G401 (cell line): ENCODE measurements at regions not wholly inside any gene's neighbourhood (a gene's known extent, or its start where the extent isn't known, plus 50 kb on each side); places are given as distances from the start of the nearest gene placed in this dataset.
A peak's percentile ranks its signal among the peaks of the same experiment; 100 is the strongest.

Source experiments
- DNase-seq: peaks from one replicate; pipeline ENCODE4 v3.0.0-alpha.2; 2015; ENCODE audit warnings: low spot score
- in situ Hi-C: cut with HindIII; loops from 2 replicates; pipeline ENCODE4 v1.10.0; 2016; ENCODE audit warnings: low sequenced_read_pairs, mixed read lengths

DNA sequence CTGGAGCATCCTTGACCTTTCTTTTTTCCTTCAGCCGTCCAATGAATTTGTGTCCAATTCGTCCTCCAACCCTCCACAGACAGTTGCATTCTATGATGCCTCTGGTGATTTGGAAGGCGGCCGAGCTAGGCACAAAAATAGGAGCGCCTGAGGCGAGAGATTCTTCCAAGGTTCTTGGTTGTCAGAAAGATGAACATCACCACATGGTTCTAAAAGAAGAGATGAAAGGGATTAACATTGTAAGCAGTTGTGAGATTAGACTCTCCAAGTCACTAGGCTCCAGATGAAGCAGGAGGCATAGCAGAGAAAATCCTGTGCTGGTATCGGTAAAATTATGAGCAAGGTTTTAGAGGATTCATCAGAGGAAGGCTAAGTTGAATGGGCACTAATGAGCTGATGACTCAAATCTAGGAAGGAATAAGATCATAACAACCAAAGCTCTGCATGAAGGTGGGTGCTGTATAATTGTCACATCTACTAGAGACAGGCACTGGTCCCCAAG is 75.4 kb upstream of the MAP4K3 start:
- peak; percentile 62 for DNase-seq
- in situ Hi-C loops = no loop called here

DNA sequence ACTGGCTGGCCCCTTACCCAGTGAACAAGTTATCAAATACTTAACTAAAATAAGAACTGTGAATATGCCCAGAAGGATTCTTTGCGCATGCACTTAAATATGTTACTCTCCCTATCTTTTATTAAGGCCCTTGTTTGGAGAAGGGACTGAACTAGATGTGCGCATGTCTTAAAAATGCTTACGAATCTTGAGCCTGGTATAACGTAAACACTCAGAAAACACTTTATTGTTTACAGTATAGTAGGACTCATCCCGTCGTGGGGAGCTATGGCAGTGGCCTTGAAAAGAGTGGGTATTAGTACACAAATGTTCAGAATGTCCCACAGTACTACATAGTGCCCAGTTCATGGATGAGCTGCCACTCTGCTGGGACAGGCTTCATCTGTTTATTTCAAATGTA is 75.9 kb upstream of the MAP4K3 start:
- in situ Hi-C loops = no loop called here
- DNase-seq = no peak

DNA sequence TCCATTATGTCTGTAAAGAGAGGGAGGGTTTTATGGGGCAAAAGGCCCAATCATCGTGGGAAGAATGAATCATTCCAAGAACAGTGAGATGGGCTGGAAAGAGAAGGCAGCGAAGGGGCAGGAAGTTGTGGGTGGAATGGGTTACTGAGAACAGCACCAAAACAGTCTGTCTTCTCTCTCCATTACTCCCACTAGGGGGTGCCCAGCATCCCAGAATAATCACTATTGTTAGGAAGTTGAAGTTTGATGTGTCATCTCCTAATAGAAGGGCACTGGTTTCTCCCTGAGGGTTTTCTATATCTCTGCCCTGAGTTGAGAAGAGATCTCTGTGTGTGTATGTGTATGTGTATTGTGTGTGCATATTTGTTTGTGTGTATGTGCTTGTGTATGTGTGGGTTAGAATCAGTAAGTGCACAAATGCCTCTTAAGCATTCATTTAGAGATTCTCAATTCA is 76.6 kb upstream of the MAP4K3 start:
- in situ Hi-C loops = no loop called here
- peak; percentile 67 for DNase-seq

DNA sequence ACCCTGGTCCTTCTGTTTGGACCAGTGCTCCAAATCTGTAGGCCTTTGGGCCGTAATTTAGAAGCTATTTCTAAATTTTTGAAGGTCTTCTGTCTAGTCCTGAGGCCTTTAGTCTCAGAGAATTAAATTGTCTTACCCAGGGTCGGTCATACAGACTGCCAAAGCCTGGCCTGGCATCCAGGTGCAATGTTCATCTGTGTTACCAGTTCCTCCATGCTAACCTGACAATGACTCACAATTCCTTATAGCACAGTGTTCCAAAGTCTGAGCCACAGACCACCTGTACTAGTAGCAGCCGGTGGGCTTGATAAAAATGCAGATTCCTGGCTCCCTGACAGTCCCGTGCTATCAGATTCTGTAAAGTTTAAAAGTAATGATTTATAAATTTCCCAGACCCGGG is 77.7 kb upstream of the MAP4K3 start:
- DNase-seq = no peak
- in situ Hi-C loops = no loop called here

DNA sequence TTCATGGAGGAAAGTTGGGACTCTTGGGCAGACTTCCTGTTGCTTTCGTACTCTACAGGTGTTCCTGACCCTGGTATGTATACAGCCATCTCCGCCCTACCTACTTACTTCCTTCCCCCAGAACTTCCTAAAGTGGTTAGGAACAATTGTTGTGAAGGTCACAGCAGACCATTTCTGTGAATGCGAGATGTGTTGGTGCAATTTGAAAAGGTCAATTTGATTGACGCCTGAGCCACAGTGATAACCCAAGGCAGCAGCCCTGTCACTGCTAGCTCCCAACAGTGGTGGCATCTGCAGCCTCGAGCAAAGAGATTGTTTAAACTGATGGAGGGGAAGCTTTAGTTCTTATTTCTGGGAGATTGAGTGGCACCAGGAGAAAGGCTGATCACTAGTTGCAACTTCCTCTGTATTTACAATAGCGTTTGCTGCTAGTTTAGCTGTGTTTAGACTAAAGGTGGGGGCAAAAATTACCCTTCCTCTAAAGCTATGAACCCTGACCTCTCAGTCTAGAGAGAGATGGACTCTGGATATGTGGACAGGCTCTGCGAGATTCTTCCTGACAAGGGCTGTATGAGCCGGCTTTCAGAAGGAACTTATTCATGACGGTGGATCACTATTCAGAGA is 78.3 kb upstream of the MAP4K3 start:
- in situ Hi-C loops = no loop called here
- no peak for DNase-seq

DNA sequence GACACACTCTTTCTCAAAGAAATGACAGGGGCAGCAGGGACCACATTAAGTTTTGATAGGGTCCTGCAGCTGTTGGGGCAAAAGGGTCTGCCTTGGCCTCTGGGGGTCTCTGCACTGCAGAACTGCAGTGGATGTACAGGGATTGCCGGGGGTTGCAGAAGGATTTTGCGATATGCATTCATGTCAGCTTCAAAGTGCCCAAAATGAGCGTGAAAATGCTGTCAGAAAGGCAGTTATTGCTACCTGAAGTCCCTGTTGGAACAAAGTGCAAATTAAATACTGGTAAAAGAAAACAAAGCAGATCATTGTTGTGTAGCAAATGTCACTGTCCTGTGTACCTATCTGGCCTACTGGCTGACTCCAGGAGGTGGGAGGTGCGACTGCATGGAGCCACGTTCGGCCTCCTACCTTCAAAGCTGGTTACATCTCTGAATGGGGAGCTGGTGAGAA is 78.8 kb upstream of the MAP4K3 start:
- DNase-seq = no peak
- in situ Hi-C loops = no loop called here

DNA sequence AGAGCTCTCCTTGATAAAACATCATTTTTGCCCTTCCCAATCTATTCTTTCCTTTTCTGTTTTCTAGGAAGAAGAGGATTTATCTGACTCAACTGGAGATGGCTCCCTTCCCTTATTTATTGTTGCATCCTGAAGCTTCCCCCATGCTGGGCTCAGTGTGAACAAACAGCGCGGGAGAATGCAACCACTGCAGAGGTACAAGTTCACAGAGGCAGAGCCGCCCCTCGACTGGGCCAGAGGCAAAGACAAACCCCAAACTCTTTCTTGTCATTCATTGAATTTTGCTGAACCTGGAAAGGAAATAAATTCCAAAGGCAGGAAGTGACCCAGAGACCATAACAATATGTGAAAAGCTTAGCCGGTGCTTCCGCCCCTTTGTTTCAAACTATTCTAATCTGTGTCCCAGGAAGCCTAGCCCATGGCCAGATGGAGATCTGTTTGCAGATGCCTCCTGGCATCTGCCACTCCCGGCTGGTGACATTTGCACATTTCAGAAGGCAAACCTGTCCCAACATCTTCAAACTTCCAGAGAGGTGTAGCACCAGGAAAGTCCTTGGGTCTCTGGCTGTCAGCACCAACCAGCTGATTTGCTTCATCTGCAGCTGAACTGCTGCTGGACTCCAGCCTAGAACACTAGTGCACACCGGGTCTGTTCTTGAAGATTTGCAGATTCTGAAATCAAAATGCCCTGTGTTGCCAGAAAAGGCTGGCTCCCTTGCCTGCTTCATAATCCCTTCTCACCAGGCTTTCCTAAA is 79.4 kb upstream of the MAP4K3 start:
- peak; percentile 78 for DNase-seq
- in situ Hi-C loops = no loop called here

DNA sequence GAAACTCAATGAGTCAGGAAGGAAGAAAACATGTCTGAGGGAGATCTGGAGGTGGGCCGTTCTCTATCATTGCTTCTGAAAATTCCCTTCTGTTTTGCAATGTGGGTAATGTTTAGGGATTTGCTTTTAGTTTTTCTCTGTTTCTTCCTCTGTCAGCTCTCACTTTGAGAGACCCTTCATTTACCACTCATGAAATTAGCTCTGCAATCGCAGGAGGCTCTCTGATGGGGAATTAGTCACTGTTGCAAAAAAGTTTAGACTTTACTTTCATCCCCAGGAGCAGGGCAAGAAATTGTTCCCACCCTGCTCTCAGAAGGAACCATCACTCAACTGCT is 80.0 kb upstream of the MAP4K3 start:
- in situ Hi-C loops = no loop called here
- no peak for DNase-seq

DNA sequence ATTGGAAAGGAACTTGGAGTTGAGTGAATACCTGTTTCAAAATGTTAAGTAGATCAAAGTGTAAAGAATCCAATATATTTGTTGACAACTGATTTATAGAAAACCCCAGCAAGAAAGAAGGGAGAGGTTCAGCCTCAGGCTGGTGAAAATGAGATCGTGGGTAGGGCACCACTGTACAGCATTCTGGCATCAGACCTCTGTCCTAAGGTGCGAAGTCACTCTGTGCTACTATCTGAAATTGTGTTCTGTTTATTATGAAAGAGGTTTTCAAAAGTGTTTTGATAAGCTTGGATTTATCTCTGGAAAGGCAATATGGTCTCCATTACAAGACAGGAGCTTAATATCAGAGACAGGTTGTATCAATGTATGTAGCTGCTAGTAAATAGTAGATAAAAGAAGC is 80.5 kb upstream of the MAP4K3 start:
- in situ Hi-C loops = no loop called here
- DNase-seq = peak; percentile 11

DNA sequence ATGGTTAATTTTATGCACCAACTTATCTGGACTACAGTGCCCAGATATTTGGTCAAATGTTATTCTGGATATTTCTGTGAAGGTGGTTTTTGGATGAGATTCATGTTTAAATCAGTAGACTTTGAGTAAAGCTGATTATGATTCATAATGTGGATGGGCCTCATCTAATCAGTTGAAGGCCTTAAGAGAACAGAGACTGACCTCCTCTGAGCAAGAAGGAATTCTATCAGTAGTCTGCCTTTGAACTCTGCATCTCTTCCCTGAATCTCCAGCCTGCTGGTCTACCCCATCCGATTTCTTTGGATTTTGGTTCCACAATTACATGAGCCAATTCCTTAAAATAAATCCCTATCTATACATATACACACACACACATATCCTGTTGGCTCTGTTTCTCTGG is 82.8 kb upstream of the MAP4K3 start:
- no peak for DNase-seq
- in situ Hi-C loops = no loop called here

DNA sequence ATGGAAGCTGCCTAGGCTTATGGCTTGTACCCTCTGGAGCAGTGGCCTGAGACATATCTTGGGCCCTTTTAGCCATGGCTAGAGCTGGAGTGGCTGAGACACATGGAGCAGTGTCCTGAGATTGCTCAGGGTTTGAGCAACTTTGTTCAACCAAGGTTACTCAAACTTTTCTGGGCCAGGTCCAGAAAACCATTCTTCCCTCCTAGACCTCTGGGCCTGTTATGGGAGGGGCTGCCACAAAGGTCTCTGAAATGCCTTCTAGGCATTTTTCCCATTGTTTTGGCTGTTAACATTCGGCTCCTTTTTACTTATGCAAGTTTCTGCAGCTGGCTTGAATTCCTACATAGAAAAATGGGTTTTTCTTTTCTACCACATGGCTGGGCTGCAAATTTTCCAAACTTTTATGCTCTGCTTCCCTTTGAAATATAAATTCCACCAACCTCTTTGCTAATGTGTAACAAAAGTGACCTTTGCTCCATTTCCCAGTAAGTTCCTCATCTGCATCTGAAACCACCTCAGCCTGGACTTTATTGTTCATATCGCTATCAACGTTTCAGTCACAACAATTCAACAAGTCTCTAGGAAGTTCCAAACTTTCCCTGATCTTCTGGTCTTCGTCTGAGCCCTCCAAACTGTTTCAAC is 84.9 kb upstream of the MAP4K3 start:
- in situ Hi-C loops = no loop called here
- DNase-seq = no peak

DNA sequence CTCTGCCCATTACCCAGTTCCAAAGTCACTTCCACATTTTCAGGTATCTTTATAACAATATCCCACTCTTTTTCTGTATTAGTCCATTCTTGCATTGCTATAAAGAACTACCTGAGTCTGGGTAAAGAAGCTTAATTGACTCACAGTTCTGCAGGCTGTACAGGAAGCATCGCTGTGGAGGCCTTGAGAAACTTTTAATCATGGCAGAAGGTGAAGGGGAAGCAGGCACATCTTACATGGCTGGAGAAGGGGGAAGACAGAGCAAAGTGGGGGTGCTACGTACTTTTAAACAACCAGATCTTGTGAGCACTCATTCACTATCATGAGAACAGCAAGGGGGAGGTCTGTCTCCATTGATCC is 85.4 kb upstream of the MAP4K3 start:
- DNase-seq = no peak
- in situ Hi-C loops = no loop called here

DNA sequence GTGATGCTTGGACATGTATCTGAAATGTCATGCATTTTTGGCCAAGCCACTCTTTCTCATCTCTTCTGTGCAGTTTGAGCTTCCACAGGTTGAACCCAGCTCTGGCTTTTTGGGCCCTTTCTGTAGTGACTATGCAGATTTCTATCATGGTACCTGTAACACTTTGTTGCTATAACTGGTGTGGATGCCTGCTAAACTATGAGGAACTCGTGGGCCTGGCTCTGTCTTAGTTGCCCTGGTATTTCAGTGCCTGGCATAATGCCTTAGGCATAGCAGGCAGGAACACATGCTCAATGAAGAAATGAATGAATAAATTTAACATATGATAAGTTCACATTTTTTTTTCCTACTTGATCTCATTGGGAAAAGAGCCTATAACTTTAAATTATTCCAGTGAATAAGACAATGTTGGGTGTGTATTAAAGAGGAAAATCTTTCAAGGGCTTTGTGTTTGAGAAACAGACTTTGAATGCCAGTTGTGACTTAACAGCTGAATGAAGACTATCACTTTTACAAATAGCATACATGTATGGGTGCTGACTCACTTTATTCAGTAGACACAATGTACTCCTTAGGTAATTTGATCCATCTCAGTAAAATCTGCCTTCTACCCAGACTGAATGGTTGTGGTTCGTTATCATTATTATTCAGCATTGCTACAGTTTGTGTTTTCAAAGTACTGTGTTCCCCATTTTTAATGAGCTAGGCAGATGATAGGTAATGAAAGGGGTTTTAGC is 86.4 kb upstream of the MAP4K3 start:
- in situ Hi-C loops = no loop called here

DNA sequence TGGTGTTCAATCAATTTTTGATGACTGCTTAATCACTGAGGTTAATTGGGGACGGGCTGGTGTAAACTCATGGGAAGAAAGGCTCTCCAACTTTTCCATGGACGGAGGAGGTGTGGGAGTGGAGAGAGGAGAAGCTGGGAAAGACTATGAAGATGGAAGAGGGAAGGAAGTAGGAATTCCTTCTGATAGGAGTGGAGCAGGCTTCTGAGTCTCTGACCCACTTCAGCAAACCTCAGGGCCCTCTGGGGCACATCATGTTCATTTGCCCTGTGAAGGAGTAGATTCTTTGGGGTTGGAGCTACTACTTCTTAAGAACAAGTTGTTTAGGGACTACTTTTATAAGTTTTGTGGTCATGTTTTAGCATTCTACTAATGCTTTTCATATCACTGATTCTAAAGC is 87.0 kb upstream of the MAP4K3 start:
- in situ Hi-C loops = no loop called here
- DNase-seq = no peak

More for the DNA sequence above, 86.4 kb upstream of the MAP4K3 start:
- DNase-seq = no peak

DNA sequence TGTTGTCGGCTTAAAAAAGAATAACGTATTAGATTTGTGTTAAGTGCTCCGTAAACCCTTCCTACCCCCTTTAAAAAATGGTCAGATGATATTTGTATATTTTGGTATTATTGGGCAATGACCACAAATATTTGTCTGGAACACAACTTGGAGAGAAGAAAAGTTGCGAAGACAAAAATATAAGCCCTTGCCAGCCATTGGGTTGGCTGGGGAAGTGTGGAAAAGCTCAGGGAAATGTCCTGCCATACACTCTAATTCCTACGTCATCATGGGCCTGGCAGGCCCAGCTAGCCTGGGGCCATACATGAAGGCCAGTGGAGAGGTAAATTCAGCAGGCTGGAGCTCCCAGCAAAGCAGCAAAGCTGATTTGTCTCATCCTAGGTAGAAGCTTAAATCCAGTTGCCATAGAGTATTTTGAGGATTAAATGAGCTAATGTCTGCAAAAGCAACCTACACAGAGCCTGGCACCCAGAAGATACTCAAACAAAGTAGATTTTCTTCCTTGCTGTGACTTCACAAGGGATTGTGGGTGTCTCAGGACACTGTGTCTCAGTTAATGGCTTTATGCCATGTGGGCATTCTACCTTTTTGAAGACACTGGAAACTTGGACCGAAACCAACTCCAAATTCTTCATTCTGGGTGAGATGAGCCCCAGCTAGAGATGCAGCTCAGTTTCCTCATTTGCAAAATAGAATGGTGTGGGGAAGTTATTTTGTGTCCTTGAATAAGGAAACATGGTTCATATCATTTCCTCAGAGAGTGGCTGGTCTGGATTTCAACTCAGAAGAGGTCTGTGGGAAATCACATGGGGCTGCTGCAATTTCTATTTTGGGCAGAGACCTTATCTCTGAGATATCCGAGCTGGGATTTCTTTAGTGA is 87.9 kb upstream of the MAP4K3 start:
- no peak for DNase-seq
- in situ Hi-C loops = no loop called here

DNA sequence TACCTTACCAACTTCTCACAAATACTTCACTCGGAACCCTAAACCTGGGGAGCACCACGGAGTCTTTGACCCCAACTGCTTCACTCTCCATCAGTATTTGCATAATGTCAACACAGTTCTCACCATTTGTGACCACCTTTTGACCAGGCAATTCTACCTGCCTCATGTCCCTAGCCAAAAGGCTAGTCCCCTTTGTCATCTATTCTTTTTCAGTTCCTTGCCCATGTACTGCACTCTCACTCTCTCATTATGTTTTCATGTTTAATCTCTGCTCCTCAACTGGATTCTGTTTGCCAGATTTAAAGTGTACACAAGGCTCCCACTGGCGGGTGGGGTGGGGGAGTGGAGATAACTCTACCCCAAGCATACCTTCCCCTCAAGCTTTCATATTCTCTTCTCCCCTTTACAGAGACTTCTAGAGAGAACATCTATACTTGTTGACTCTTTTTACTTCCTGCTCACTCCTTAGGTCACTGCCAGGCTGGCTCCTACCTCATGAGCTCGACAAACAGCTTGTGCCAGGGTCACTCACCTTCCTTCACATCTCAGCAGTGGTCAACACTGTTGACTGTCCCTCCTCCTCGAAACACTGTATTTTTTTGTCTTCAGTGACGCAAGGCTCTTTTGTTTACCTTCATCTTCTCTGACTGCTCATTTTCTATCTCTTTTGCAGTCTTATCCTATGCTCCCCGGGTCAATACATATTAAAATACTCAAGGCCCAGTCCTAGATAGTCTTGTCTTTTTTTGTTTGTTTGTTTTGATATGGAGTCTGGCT is 88.7 kb upstream of the MAP4K3 start:
- no peak for DNase-seq
- in situ Hi-C loops = no loop called here

DNA sequence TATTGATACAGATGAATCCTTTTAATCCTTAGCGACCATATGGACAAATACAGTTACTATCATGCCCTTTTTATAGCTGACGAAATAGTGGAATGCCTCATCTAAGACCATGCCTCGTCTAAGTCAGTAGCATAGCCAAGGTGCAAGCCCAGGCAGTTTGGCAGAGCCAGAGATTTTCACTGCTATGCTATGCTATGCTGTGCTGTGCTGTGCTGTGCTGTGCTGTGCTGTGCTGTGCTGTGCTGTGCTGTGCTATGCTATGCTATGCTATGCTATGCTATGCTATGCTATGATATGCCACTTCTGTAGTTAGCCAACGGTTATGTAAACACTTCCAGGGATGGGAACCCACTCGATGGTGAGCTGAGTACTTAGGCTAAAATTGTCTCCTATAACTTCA is 91.6 kb upstream of the MAP4K3 start:
- DNase-seq = no peak
- in situ Hi-C loops = no loop called here

DNA sequence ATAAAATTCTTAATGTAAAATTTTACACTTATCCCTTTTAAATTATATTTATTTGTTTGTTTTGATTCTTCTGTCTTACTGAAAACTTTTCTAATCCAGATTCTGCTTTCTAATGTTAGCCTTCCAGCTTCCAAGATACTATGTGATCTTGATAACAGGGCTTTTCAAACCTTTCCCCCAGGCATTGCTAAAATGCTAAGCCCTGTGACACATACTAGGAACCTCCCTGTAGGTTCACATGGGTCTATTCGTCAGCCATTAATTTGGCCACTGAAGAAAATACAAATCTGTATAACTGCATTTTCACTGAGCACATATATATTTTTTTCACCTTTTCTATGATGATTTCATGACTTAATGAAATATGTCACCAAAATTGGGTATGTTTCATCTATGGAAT is 92.8 kb upstream of the MAP4K3 start:
- in situ Hi-C loops = no loop called here
- no peak for DNase-seq
